Nephron progenitor cell (in vitro differentiated cells): ENCODE measurements at regions not wholly inside any gene's neighbourhood (a gene's known extent, or its start where the extent isn't known, plus 50 kb on each side); places are given as distances from the start of the nearest gene placed in this dataset.

Experiments
- DNase-seq: peaks from one replicate; pipeline ENCODE4 v3.0.0; 2021
- H3K27ac Mint-ChIP-seq: 2 replicates; pipeline ENCODE4 v1.8.0; 2021; ENCODE audit warnings: mild to moderate bottlenecking, moderate library complexity, mixed read lengths
- H3K27me3 Mint-ChIP-seq: 2 replicates; pipeline ENCODE4 v1.8.0; 2021; ENCODE audit warnings: mild to moderate bottlenecking, low read depth, mixed read lengths; ENCODE audit not compliant: poor library complexity
- H3K36me3 Mint-ChIP-seq: 2 replicates; pipeline ENCODE4 v1.8.0; 2021; ENCODE audit warnings: low read depth, mixed read lengths
- H3K4me1 Mint-ChIP-seq: 2 replicates; pipeline ENCODE4 v1.8.0; 2021; ENCODE audit warnings: mixed read lengths
- H3K4me3 Mint-ChIP-seq: 2 replicates; pipeline ENCODE4 v1.8.0; 2021; ENCODE audit warnings: mild to moderate bottlenecking, moderate library complexity, mixed read lengths
- H3K9me3 Mint-ChIP-seq: 2 replicates; pipeline ENCODE4 v1.8.0; 2021; ENCODE audit warnings: mild to moderate bottlenecking, moderate library complexity, mixed read lengths
- CTCF ChIP-seq: fragments of 200-600 bp; sonication (generic); IDR thresholded peaks from 2 replicates; pipeline ENCODE4 v1.5.0; 2021; ENCODE audit warnings: antibody characterized with exemption

DNA sequence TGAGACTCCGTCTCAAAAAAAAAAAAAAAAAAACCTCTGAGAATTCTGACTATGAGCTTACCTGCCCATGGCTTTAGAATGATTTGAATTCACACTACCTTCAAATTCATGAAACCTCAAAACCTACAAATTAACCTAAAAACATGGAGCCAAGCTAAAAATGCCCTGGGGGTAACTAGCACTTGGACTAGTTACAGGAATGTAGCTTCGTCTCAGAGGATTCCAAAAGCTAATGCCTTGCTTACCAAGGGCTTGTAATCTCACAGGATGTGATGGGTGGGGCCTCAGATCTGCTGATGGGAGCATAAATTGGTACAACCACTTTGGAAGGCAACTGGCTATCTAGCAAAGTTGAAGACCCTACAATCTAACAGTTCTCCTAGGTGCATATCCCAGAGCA is 79.4 kb upstream of the SPRY1 start:
- H3K36me3 Mint-ChIP-seq: peaks cover 59% of the 10 kb centered on the region
- no peak overlapping the region for H3K27ac Mint-ChIP-seq
- no peak for TF ChIP-seq CTCF
- H3K4me3 Mint-ChIP-seq: no peak overlapping the region
- H3K4me1 Mint-ChIP-seq: peaks cover 11% of the 10 kb centered on the region
- H3K27me3 Mint-ChIP-seq: no peaks in the 10 kb centered on the region
- peaks cover 30% of the 10 kb centered on the region for H3K9me3 Mint-ChIP-seq
- DNase-seq: no peak

GRCh38 chr4:123319639-123320038 is 77.0 kb upstream of the SPRY1 start:
- no peaks in the 10 kb centered on the region for H3K4me1 Mint-ChIP-seq
- H3K27me3 Mint-ChIP-seq: no peaks in the 10 kb centered on the region
- no peak overlapping the region for H3K27ac Mint-ChIP-seq

DNA sequence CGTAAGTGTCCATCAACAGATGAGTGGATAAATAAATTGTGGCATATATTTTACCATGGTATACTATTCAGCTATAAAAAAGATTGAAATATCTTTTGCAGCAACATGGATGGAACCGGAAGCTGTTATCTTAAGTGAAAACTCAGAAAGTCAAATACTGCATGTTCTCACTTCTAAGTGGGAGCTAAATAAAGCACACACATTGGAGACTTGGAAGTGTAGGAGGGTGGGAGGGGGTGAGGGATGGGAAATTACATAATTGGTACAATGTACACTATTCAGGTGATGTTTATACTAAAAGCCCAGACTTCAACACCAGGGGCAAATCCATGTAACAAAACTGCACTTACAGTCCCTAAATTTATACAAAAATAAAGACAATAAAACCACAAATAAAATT is 72.6 kb upstream of the SPRY1 start:
- no peak for DNase-seq
- Mint-ChIP-seq H3K36me3 (peaks cover 49% of the 10 kb centered on the region), H3K4me1 (no peaks in the 10 kb centered on the region), H3K9me3 (peaks cover 50% of the 10 kb centered on the region), H3K27ac (no peak overlapping the region), H3K27me3 (no peaks in the 10 kb centered on the region), H3K4me3 (no peak overlapping the region)
- no peak for TF ChIP-seq CTCF

More at GRCh38 chr4:123319639-123320038, 77.0 kb upstream of the SPRY1 start:
- no peak for DNase-seq
- TF ChIP-seq CTCF: no peak
- H3K9me3 Mint-ChIP-seq: peaks cover 45% of the 10 kb centered on the region
- no peak overlapping the region for H3K4me3 Mint-ChIP-seq
- H3K36me3 Mint-ChIP-seq: peaks cover 70% of the 10 kb centered on the region

DNA sequence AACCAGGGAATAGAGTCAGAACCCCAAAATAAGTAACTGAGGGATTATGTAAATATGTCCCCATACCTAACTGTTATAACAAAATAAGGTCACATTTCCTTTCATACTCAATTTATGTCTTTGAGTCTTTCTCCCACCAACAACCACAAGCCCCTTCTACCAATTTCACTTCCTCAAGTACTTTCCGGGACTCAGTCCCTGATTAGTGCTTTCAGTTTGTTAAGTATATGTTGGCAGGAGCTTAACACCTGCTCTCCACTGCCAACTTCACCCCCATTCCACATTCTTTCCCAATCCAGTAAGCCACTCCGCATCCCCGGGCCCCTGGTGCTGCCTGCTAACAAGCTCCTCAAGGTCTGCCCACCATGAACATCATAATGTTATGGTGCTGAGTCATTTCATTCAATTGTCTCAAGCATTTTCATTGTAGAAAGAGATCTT is 71.3 kb upstream of the SPRY1 start:
- peaks cover 53% of the 10 kb centered on the region for H3K9me3 Mint-ChIP-seq
- H3K27me3 Mint-ChIP-seq: no peaks in the 10 kb centered on the region
- H3K27ac Mint-ChIP-seq: no peak overlapping the region
- H3K4me1 Mint-ChIP-seq: no peaks in the 10 kb centered on the region
- H3K36me3 Mint-ChIP-seq: peaks cover 48% of the 10 kb centered on the region
- no peak for DNase-seq
- TF ChIP-seq CTCF: no peak
- H3K4me3 Mint-ChIP-seq: no peak overlapping the region

GRCh38 chr4:123327346-123327745 is 69.2 kb upstream of the SPRY1 start:
- TF ChIP-seq CTCF: no peak
- Mint-ChIP-seq H3K4me3 (no peak overlapping the region), H3K27me3 (no peaks in the 10 kb centered on the region), H3K4me1 (no peaks in the 10 kb centered on the region), H3K9me3 (peaks cover 54% of the 10 kb centered on the region), H3K27ac (no peak overlapping the region), H3K36me3 (peaks cover 32% of the 10 kb centered on the region)
- DNase-seq: no peak

DNA sequence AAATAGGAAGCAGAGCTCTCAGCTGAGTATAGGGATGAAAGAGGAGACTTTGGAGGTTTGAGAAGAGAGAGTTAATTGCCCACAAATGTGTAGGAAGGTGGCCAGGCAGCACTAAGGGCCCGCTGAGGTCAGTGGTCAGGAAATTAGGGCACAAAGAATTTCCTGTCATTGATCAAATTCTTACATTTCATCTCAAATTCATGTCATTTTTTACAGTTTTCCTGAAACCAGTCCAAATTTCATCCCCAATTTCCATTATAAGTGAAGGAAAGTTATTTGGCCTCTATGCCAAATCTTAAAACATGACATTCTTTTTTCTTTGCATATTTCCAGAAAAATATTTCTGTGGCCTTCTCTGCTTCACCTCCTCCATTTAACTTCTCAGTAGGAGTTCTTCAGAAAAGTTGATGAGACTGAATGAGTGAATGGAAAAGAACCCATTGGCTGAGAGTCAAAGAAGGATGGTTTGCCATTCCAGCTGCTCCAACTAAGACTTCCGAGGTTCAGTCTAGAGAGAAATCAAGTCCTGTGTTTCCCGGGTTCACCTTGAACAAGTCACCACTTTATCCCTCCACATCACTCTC is 68.7 kb upstream of the SPRY1 start:
- peaks cover 28% of the 10 kb centered on the region for H3K36me3 Mint-ChIP-seq
- no peaks in the 10 kb centered on the region for H3K4me1 Mint-ChIP-seq
- peaks cover 54% of the 10 kb centered on the region for H3K9me3 Mint-ChIP-seq
- H3K4me3 Mint-ChIP-seq: no peak overlapping the region
- no peak for TF ChIP-seq CTCF
- no peak overlapping the region for H3K27ac Mint-ChIP-seq
- no peak for DNase-seq
- H3K27me3 Mint-ChIP-seq: no peaks in the 10 kb centered on the region
